NCI-H1436 treated with DMSO at 0.1 percent for 48 hours (cell line): ENCODE measurements at regions not wholly inside any gene's neighbourhood (a gene's known extent, or its start where the extent isn't known, plus 50 kb on each side); places are given as distances from the start of the nearest gene placed in this dataset.
"Not testable (repeated sequence)": the region's sequence is repeated elsewhere in the genome, so short reads cannot be mapped to it uniquely, and the experiment has no call there.

ENCODE experiments used
- DNase-seq: peaks from one replicate; lab custom pipeline; 2025; lab: John Stamatoyannopoulos, UW

GRCh38 chr14:45619831-45620230, 366.8 kb upstream of the MIS18BP1 start:
- DNase-seq = no peak

DNA sequence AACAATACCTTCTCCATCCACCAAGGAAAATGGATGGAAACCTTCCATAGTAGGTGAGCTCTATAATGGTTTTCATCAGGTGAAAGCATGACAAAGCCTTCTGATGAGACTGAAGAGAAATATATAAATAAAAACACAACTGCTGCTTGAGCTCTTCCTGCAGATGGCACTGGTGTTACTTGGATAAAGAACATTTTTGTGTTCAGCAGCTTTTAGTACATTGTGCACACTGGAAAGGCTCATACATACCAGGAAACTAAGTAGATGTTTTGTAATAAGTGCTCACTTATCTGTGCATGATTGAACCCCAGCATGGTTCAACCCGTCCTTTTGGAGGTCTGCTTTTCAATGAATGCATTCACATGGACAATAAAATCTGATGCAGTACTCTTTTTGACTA, 357.3 kb upstream of the MIS18BP1 start:
- DNase-seq = no peak

GRCh38 chr14:45587142-45587541, 334.1 kb upstream of the MIS18BP1 start:
- DNase-seq = no peak

DNA sequence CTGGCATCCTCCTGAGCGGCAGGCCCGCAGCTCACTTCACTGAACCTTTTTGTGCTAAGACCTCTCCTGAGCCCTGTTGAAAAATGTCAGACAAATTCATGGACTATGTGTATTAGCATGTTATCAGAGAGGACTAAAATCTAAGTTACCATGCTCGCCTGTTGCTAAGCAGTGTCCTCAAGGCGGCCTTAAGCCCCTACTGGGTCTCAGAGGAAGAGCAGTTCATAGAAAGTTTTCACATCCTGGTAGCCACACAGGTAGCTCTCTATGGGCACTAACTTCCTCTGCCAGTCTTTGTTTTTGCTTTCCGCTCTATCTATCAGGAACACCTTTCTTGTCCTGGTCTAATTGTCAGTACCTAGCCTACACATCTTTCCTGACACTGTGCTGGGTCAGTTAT, 306.6 kb upstream of the MIS18BP1 start:
- DNase-seq = no peak

DNA sequence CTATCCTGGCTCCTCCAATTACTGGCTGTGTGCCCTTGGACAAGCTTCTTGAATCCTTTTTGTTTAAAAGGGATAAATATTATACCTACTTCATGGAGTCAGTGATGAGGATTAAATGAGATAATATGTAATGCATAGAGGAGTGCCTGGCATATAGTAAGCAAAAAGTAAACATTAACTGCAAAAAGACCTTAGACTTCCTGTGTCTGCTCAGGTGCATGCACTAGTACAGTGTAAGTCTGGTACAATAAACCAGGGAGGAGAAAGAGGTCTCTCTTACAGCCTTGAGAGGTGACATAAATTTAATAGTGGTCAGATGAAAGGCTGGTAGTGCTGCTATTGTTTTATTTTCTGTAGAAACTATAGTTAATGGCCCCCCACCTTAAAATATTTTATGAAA, 305.2 kb upstream of the MIS18BP1 start:
- DNase-seq = no peak

GRCh38 chr14:45553981-45554380, 301.0 kb upstream of the MIS18BP1 start:
- no peak for DNase-seq

- not testable (repeated sequence) for DNase-seq
Observed at GRCh38 chr14:45551240-45551820, 298.3 kb upstream of the MIS18BP1 start.

GRCh38 chr14:45531022-45531421, 278.0 kb upstream of the MIS18BP1 start:
- no peak for DNase-seq

GRCh38 chr14:45526715-45527549, 273.9 kb upstream of the MIS18BP1 start:
- DNase-seq = peak; percentile 1

DNA sequence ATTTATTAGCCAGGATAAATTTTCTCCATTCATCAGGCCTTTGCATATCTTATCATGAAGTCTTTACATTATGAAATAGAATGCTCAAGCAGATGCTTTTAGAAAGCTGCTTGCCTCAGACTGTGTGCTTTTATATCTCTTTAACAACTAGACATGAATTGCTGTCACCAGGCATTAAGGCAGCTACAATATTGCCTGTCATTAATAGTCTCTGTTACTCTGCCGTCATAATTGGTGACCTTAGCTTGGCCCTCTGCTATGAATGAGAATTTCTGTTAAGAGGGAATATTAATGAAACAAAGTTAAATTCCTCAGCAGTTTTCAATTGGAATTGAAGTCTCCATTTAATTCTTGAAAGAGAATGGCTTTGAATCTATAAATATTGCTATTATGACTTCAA, 266.8 kb upstream of the MIS18BP1 start:
- no peak for DNase-seq

- DNase-seq = no peak
Observed at GRCh38 chr14:45492876-45493275, 239.9 kb upstream of the MIS18BP1 start.

DNA sequence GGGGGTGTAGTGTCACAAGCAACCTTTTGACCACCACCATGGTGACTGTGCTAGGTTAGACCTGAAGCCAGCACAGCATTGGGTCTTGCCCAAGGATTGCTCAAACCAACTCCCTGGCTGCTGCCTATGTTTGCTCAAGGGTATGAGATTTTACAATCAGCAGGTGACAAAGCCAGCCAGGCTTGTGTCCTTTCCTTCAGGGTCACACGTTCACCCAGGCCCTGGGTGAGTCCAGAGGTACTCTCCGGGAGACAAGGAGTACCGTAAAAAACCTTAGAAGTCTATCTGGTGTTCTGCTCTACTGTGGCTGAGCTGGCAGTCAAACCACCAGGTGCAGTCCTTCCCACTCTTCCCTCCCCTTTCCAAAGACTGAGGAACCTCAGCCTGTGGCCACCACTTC, 238.9 kb upstream of the MIS18BP1 start:
- no peak for DNase-seq

- no peak for DNase-seq
Observed at GRCh38 chr14:45486599-45486998, 233.6 kb upstream of the MIS18BP1 start.

DNA sequence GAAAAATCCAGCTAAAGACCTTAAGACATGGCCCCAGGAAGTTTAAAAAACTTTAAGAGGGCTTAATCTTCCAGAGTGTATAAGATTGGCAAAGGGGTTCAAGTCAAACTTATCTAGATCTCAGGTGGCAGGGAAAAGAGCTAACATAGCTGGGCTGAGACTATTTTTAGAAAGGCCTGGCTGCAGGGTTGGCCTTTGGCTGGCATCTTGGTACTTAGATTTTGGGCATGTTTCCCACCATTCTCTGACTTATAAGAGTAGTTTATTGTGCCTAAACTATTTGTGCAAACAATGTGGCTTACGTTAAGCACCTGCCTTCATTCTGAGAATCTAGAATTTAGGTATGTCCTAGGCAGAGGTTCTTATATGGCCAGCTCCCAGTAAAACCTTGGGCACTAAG, 214.0 kb upstream of the MIS18BP1 start:
- DNase-seq = no peak

- DNase-seq = no peak
Observed at GRCh38 chr14:45434221-45434620, 181.2 kb upstream of the MIS18BP1 start.

GRCh38 chr14:45426685-45427282, 173.8 kb upstream of the MIS18BP1 start:
- peak; percentile 7 for DNase-seq

DNA sequence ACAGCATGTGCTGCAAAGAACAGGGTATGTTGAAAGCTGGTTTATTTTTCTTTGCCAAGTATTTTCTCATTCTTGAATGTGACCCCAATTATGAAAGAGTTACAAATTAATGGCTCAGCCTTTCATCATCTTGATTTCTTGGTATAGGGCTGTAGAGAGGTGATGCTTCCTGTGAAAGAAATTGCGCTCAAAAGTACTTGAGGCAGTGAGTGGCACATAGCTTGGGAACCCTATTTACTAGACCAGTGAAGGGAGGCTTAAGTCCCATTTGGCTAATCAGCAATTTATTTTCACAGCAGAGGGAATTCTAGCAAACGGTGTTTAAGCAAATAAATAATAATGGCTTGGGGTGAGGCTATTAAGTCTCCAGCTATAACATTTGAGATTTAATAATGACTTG, 153.9 kb upstream of the MIS18BP1 start:
- DNase-seq = no peak

- DNase-seq = no peak
Observed at GRCh38 chr14:45400950-45401640, 148.1 kb upstream of the MIS18BP1 start.

DNA sequence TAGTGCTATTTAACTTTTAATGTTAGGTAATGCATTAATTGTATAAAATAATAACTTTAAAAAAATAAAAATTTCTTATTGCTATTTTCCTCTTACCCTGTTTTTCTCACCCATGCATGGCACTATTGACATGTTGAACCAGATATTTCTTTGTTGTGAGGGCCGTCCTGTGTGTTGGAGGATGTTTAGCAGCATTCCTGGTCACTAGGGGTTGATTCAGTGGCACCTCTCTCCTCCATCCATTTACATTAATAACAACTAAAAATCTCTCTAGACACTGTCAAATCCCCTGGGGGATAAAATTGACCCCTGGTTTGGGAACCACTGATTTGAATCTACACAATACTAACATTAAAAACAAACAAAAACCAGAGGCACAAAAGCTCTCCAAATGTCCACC, 147.5 kb upstream of the MIS18BP1 start:
- DNase-seq = no peak

DNA sequence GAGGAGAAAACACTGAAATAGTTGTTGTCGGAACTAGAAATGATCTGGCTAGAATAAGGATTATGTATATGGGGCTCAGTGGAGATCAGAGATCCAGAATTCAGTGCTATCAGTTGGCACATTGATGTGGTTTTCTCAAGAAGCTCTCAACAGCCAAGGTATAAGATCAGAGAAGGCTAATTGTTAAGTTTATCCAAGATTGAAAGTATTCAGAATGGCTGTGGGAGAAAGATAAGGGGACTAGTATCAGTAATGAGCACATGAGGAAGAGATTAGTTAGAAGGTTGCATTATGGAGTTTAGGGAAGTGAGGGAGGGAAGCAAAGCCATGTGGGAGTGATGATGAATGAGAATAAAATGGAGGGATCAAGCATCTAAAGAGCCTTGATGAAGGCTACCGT, 128.1 kb upstream of the MIS18BP1 start:
- DNase-seq = no peak

- no peak for DNase-seq
Observed at GRCh38 chr14:45377166-45377565, 124.2 kb upstream of the MIS18BP1 start.

GRCh38 chr14:45373877-45374276, 120.9 kb upstream of the MIS18BP1 start:
- DNase-seq = no peak
